NT2/D1 (cell line): ENCODE measurements at regions not wholly inside any gene's neighbourhood (a gene's known extent, or its start where the extent isn't known, plus 50 kb on each side); places are given as distances from the start of the nearest gene placed in this dataset.

Experiments used
- SUZ12 ChIP-seq: IDR thresholded peaks from 2 replicates; pipeline ENCODE4 v1.6.1; 2011; ENCODE audit not compliant: insufficient read length, insufficient read depth; ENCODE audit errors: extremely low read depth
- ZNF274 ChIP-seq: IDR thresholded peaks from 2 replicates; pipeline ENCODE4 v1.6.1; 2011; ENCODE audit warnings: mild to moderate bottlenecking, low read depth, low read length

GRCh38 chr1:166272851-166273250, 106.0 kb upstream of the FAM78B start:
- no peak for TF ChIP-seq SUZ12
- TF ChIP-seq ZNF274 = no peak
